Mucosa of stomach (tissue), 1 donor: ENCODE measurements at regions not wholly inside any gene's neighbourhood (a gene's known extent, or its start where the extent isn't known, plus 50 kb on each side); places are given as distances from the start of the nearest gene placed in this dataset.

Source experiments
- H3K27me3 ChIP-seq: one replicate; pipeline ENCODE4 v1.7.0; 2013; ENCODE audit warnings: mild to moderate bottlenecking, low read length; ENCODE audit not compliant: control insufficient read depth, insufficient read depth
- H3K36me3 ChIP-seq: one replicate; pipeline ENCODE4 v1.7.0; 2013; ENCODE audit warnings: low read length; ENCODE audit not compliant: control insufficient read depth, insufficient read depth
- H3K4me1 ChIP-seq: one replicate; pipeline ENCODE4 v1.7.0; 2013; ENCODE audit warnings: mild to moderate bottlenecking, low read length; ENCODE audit not compliant: control insufficient read depth, insufficient read depth
- H3K4me3 ChIP-seq: one replicate; pipeline ENCODE4 v1.7.0; 2013; ENCODE audit warnings: low read length
- H3K9ac ChIP-seq: one replicate; pipeline ENCODE4 v1.7.0; 2013; ENCODE audit warnings: mild to moderate bottlenecking, low read length, moderate library complexity
- H3K9me3 ChIP-seq: one replicate; pipeline ENCODE4 v1.7.0; 2013; ENCODE audit warnings: mild to moderate bottlenecking, low read length, moderate library complexity; ENCODE audit not compliant: control insufficient read depth
- donor health status: Pancreatic carcinoma.

DNA sequence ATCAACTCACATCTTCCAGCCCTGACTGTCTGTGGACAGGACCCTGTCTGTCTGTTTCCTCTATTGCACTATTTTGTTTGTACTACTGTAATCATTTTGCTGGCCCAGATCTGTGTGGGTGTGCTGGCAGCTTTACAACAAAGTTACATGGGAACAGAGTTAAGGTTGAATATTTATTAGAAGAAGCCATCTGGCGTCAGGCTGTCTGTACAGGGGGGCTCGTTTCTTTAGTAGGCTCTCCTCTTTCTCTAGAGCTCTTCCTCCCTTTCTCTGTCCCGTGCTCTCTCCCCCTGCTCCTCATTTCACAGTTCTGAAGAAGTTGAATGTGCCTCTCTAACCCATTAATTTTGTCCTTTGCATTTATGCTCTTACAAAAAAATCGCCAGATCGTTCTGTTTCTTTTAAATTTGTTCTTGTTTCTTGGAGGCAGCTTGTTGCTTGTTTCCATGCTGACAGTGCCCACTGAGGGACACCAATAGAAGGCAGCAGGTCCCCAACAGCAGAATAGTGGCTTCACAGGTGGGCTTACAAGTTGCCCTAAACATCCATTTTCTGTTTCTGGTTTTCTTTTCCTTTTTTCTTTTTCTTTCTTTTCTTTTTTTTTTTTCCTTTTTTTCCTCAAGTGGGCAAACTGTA lies 315.2 kb upstream of the ZEB2 start:
- Histone ChIP-seq H3K9me3 (no peaks in the 10 kb centered on the region), H3K4me3 (no peak overlapping the region), H3K4me1 (no peaks in the 10 kb centered on the region), H3K36me3 (no peaks in the 10 kb centered on the region), H3K9ac (no peak overlapping the region), H3K27me3 (no peaks in the 10 kb centered on the region)

- H3K9me3 ChIP-seq: no peaks in the 10 kb centered on the region
Measured at GRCh38 chr2:144834363-144834762, 314.4 kb upstream of the ZEB2 start.

GRCh38 chr2:144833075-144833637 lies 313.2 kb upstream of the ZEB2 start:
- Histone ChIP-seq H3K4me1 (no peaks in the 10 kb centered on the region), H3K9ac (no peak overlapping the region), H3K4me3 (no peak overlapping the region), H3K27me3 (no peaks in the 10 kb centered on the region), H3K9me3 (no peaks in the 10 kb centered on the region), H3K36me3 (no peaks in the 10 kb centered on the region)

More at GRCh38 chr2:144834363-144834762, 314.4 kb upstream of the ZEB2 start:
- Histone ChIP-seq H3K27me3 (no peaks in the 10 kb centered on the region), H3K9ac (no peak overlapping the region), H3K36me3 (no peaks in the 10 kb centered on the region), H3K4me1 (no peaks in the 10 kb centered on the region), H3K4me3 (no peak overlapping the region)

GRCh38 chr2:144832048-144832447 lies 312.1 kb upstream of the ZEB2 start:
- H3K9me3 ChIP-seq: no peaks in the 10 kb centered on the region
- H3K4me1 ChIP-seq: no peaks in the 10 kb centered on the region
- no peak overlapping the region for H3K9ac ChIP-seq
- H3K4me3 ChIP-seq: no peak overlapping the region
- no peaks in the 10 kb centered on the region for H3K27me3 ChIP-seq
- no peaks in the 10 kb centered on the region for H3K36me3 ChIP-seq

DNA sequence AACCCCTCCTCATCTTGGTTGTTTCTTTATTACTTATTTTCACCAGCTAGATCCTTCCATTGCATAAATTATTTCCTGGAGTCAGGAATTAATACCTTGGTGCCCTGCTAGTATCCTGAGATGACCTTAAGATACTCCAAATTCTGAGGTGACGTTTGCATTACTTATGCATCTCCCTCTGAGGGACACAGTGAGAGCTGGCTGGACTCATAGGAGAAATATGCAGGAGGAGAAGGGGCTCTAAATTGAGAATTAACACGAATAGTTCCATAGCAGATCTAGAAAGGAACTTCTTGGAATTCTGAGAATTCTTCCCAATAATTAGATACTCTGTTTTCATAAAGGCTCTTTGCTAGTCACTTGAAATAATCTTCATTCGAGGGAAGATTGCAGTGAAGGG lies 310.6 kb upstream of the ZEB2 start:
- no peak overlapping the region for H3K4me3 ChIP-seq
- H3K27me3 ChIP-seq: no peaks in the 10 kb centered on the region
- H3K4me1 ChIP-seq: no peaks in the 10 kb centered on the region
- H3K9ac ChIP-seq: no peak overlapping the region
- H3K9me3 ChIP-seq: no peaks in the 10 kb centered on the region
- H3K36me3 ChIP-seq: no peaks in the 10 kb centered on the region

GRCh38 chr2:144827404-144827803 lies 307.5 kb upstream of the ZEB2 start:
- no peaks in the 10 kb centered on the region for H3K27me3 ChIP-seq

DNA sequence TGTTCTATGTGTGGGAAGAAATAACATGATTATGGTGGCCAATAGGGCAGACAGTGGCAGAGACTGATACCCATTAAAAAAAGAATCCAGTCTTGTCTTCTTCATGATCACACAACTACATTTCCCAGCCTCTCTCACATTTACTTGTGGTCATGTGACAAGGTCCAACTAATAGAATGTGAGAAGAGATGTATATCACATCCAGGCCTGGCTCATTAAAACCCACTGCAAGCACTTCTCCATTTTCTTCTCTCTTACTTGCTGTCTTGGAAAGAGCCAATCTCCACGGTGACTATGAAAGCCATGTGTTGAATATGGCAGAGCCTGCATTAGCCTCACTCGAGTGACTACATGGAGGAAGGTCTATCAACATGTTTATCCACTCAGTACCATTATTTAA lies 306.2 kb upstream of the ZEB2 start:
- no peaks in the 10 kb centered on the region for H3K9me3 ChIP-seq
- H3K36me3 ChIP-seq: no peaks in the 10 kb centered on the region
- H3K9ac ChIP-seq: no peak overlapping the region
- no peaks in the 10 kb centered on the region for H3K4me1 ChIP-seq
- H3K27me3 ChIP-seq: no peaks in the 10 kb centered on the region
- H3K4me3 ChIP-seq: no peak overlapping the region

More at GRCh38 chr2:144827404-144827803, 307.5 kb upstream of the ZEB2 start:
- no peaks in the 10 kb centered on the region for H3K36me3 ChIP-seq
- no peaks in the 10 kb centered on the region for H3K4me1 ChIP-seq
- H3K4me3 ChIP-seq: no peak overlapping the region
- no peaks in the 10 kb centered on the region for H3K9me3 ChIP-seq
- H3K9ac ChIP-seq: no peak overlapping the region

GRCh38 chr2:144825331-144826020 lies 305.6 kb upstream of the ZEB2 start:
- Histone ChIP-seq H3K9me3 (no peaks in the 10 kb centered on the region), H3K4me3 (no peak overlapping the region), H3K4me1 (no peaks in the 10 kb centered on the region), H3K9ac (no peak overlapping the region), H3K27me3 (no peaks in the 10 kb centered on the region), H3K36me3 (no peaks in the 10 kb centered on the region)

GRCh38 chr2:144824306-144825080 lies 304.6 kb upstream of the ZEB2 start:
- Histone ChIP-seq H3K9me3 (no peaks in the 10 kb centered on the region), H3K4me3 (no peak overlapping the region), H3K9ac (no peak overlapping the region)

GRCh38 chr2:144822966-144823365 lies 303.0 kb upstream of the ZEB2 start:
- Histone ChIP-seq H3K9ac (no peak overlapping the region), H3K4me3 (no peak overlapping the region), H3K9me3 (no peaks in the 10 kb centered on the region), H3K36me3 (no peaks in the 10 kb centered on the region), H3K4me1 (no peaks in the 10 kb centered on the region), H3K27me3 (no peaks in the 10 kb centered on the region)

More at GRCh38 chr2:144824306-144825080, 304.6 kb upstream of the ZEB2 start:
- Histone ChIP-seq H3K27me3 (no peaks in the 10 kb centered on the region), H3K36me3 (no peaks in the 10 kb centered on the region), H3K4me1 (no peaks in the 10 kb centered on the region)

GRCh38 chr2:144812288-144812687 lies 292.4 kb upstream of the ZEB2 start:
- Histone ChIP-seq H3K9ac (no peak overlapping the region), H3K27me3 (no peaks in the 10 kb centered on the region), H3K4me3 (no peak overlapping the region), H3K9me3 (no peaks in the 10 kb centered on the region), H3K36me3 (no peaks in the 10 kb centered on the region), H3K4me1 (no peaks in the 10 kb centered on the region)

- no peak overlapping the region for H3K9ac ChIP-seq
- no peak overlapping the region for H3K4me3 ChIP-seq
- no peaks in the 10 kb centered on the region for H3K27me3 ChIP-seq
- no peaks in the 10 kb centered on the region for H3K36me3 ChIP-seq
- H3K4me1 ChIP-seq: no peaks in the 10 kb centered on the region
- no peaks in the 10 kb centered on the region for H3K9me3 ChIP-seq
Measured at GRCh38 chr2:144801766-144802165, 281.8 kb upstream of the ZEB2 start.
